ENCODE measurements at regions not wholly inside any gene's neighbourhood (a gene's known extent, or its start where the extent isn't known, plus 50 kb on each side); places are given as distances from the start of the nearest gene placed in this dataset.
"Not testable (repeated sequence)": the region's sequence is repeated elsewhere in the genome, so short reads cannot be mapped to it uniquely, and the experiment has no call there.

GRCh38 chr3:59234884-59235633 lies 185.2 kb upstream of the CFAP20DC start:
- TF ChIP-seq CTCF (IDR thresholded peaks at IDR 0.05; ENCODE audit: insufficient read depth, missing control alignments): no peak
- no peak for DNase-seq (ENCODE audit: insufficient read length, low spot score)
- no peak for FAIRE-seq

- FAIRE-seq; DNase-seq (ENCODE audit: insufficient read length, low spot score): not testable (repeated sequence)
Observed at GRCh38 chr3:59230379-59230778, 180.6 kb upstream of the CFAP20DC start.

GRCh38 chr3:59213860-59214259 lies 164.0 kb upstream of the CFAP20DC start:
- no peak for TF ChIP-seq CTCF (IDR thresholded peaks at IDR 0.05; ENCODE audit: insufficient read depth, missing control alignments)
- DNase-seq (ENCODE audit: insufficient read length, low spot score) (no peak), FAIRE-seq (no peak)

- DNase-seq (ENCODE audit: insufficient read length, low spot score) (no peak), FAIRE-seq (peak; percentile 94)
- TF ChIP-seq CTCF (IDR thresholded peaks at IDR 0.05; ENCODE audit: insufficient read depth, missing control alignments): peak; percentile 82
Observed at GRCh38 chr3:59212128-59212779, 162.4 kb upstream of the CFAP20DC start.

- no peak for TF ChIP-seq CTCF (IDR thresholded peaks at IDR 0.05; ENCODE audit: insufficient read depth, missing control alignments)
- no peak for FAIRE-seq
- DNase-seq (ENCODE audit: insufficient read length, low spot score): no peak
Observed at GRCh38 chr3:59210260-59210659, 160.4 kb upstream of the CFAP20DC start.

- DNase-seq (ENCODE audit: insufficient read length, low spot score): no peak
- no peak for FAIRE-seq
- TF ChIP-seq CTCF (IDR thresholded peaks at IDR 0.05; ENCODE audit: insufficient read depth, missing control alignments): no peak
Observed at GRCh38 chr3:59192473-59192872, 142.6 kb upstream of the CFAP20DC start.

- no peak for DNase-seq (ENCODE audit: insufficient read length, low spot score)
- no peak for TF ChIP-seq CTCF (IDR thresholded peaks at IDR 0.05; ENCODE audit: insufficient read depth, missing control alignments)
- no peak for FAIRE-seq
Observed at GRCh38 chr3:59191651-59192050, 141.8 kb upstream of the CFAP20DC start.

All from D721Med (cell line).